Right renal cortex interstitium (tissue), 3 donors: ENCODE measurements at regions not wholly inside any gene's neighbourhood (a gene's known extent, or its start where the extent isn't known, plus 50 kb on each side); places are given as distances from the start of the nearest gene placed in this dataset.

Experiments used
- DNase-seq, 3 donors: peaks; one replicate each; pipeline ENCODE4 v3.0.0-alpha.2; 2013; ENCODE audit warnings: low read depth in 3 of 3, low spot score in 2 of 3

GRCh38 chr4:17128268-17128667 is 229.8 kb upstream of the LDB2 start:
- DNase-seq, result no peak

- no peak for DNase-seq
Measured at GRCh38 chr4:17126321-17126966, 228.0 kb upstream of the LDB2 start.

GRCh38 chr4:17124767-17125166 is 226.3 kb upstream of the LDB2 start:
- no peak for DNase-seq

- DNase-seq, result no peak
Measured at GRCh38 chr4:17120761-17121160, 222.3 kb upstream of the LDB2 start.

- DNase-seq, result no peak
Measured at GRCh38 chr4:17117746-17118145, 219.3 kb upstream of the LDB2 start.

- no peak for DNase-seq
Measured at GRCh38 chr4:17115583-17115982, 217.1 kb upstream of the LDB2 start.

GRCh38 chr4:17112292-17112659 is 213.8 kb upstream of the LDB2 start:
- no peak for DNase-seq

GRCh38 chr4:17109126-17109525 is 210.7 kb upstream of the LDB2 start:
- DNase-seq, result no peak

GRCh38 chr4:17103231-17103630 is 204.8 kb upstream of the LDB2 start:
- no peak for DNase-seq

GRCh38 chr4:17098996-17099395 is 200.6 kb upstream of the LDB2 start:
- DNase-seq, result no peak

GRCh38 chr4:17098401-17098800 is 200.0 kb upstream of the LDB2 start:
- DNase-seq, result no peak

GRCh38 chr4:17097362-17097761 is 198.9 kb upstream of the LDB2 start:
- no peak for DNase-seq

- no peak for DNase-seq
Measured at GRCh38 chr4:17096692-17097091, 198.2 kb upstream of the LDB2 start.

- no peak for DNase-seq
Measured at GRCh38 chr4:17095771-17096170, 197.3 kb upstream of the LDB2 start.

- DNase-seq, result no peak
Measured at GRCh38 chr4:17094876-17095210, 196.4 kb upstream of the LDB2 start.

GRCh38 chr4:17094159-17094875 is 195.9 kb upstream of the LDB2 start:
- DNase-seq, result peak in 1 of 3 donors; percentile 14

- DNase-seq, result no peak
Measured at GRCh38 chr4:17093481-17093880, 195.0 kb upstream of the LDB2 start.

- no peak for DNase-seq
Measured at GRCh38 chr4:17092736-17093437, 194.4 kb upstream of the LDB2 start.

GRCh38 chr4:17091104-17091503 is 192.7 kb upstream of the LDB2 start:
- DNase-seq, result no peak

GRCh38 chr4:17090063-17090462 is 191.6 kb upstream of the LDB2 start:
- DNase-seq, result no peak

GRCh38 chr4:17085416-17085815 is 187.0 kb upstream of the LDB2 start:
- no peak for DNase-seq

GRCh38 chr4:17082186-17082585 is 183.7 kb upstream of the LDB2 start:
- no peak for DNase-seq
